GM19467 (cell line): ENCODE measurements at regions not wholly inside any gene's neighbourhood (a gene's known extent, or its start where the extent isn't known, plus 50 kb on each side); places are given as distances from the start of the nearest gene placed in this dataset.
"Not testable (repeated sequence)": the region's sequence is repeated elsewhere in the genome, so short reads cannot be mapped to it uniquely, and the experiment has no call there.

Experiments
- ATAC-seq: cut with Tn5 transposase; IDR thresholded peaks from one replicate; pipeline ENCODE4 v1.9.1; 2021; ENCODE audit warnings: mild to moderate bottlenecking, moderate library complexity; ENCODE audit not compliant: unreplicated experiment

GRCh38 chr6:37078814-37079213 is 73.4 kb downstream of the FGD2 start:
- ATAC-seq: no peak

GRCh38 chr6:37081042-37081607 is 75.7 kb downstream of the FGD2 start:
- no peak for ATAC-seq

GRCh38 chr6:37082390-37083130 is 77.1 kb downstream of the FGD2 start:
- no peak for ATAC-seq

GRCh38 chr6:37083243-37084138 is 78.0 kb downstream of the FGD2 start:
- ATAC-seq: no peak

GRCh38 chr6:37084665-37085064 is 79.2 kb downstream of the FGD2 start:
- ATAC-seq: not testable (repeated sequence)

- no peak for ATAC-seq
Measured at GRCh38 chr6:37085198-37085597, 79.7 kb downstream of the FGD2 start.

- ATAC-seq: no peak
Measured at GRCh38 chr6:37088897-37089296, 81.1 kb upstream of the PIM1 start.

- no peak for ATAC-seq
Measured at GRCh38 chr6:37089783-37090182, 80.2 kb upstream of the PIM1 start.

GRCh38 chr6:37091104-37091503 is 78.8 kb upstream of the PIM1 start:
- ATAC-seq: not testable (repeated sequence)

- ATAC-seq: not testable (repeated sequence)
Measured at GRCh38 chr6:37091586-37091985, 78.4 kb upstream of the PIM1 start.

GRCh38 chr6:37092923-37093727 is 76.8 kb upstream of the PIM1 start:
- ATAC-seq: no peak

GRCh38 chr6:37093728-37094069 is 76.3 kb upstream of the PIM1 start:
- no peak for ATAC-seq

GRCh38 chr6:37095997-37096396 is 74.0 kb upstream of the PIM1 start:
- ATAC-seq: no peak

GRCh38 chr6:37097335-37097734 is 72.6 kb upstream of the PIM1 start:
- ATAC-seq: no peak

- ATAC-seq: no peak
Measured at GRCh38 chr6:37099442-37099841, 70.5 kb upstream of the PIM1 start.

- ATAC-seq: no peak
Measured at GRCh38 chr6:37100745-37101144, 69.2 kb upstream of the PIM1 start.

GRCh38 chr6:37101991-37102298 is 68.0 kb upstream of the PIM1 start:
- ATAC-seq: no peak

GRCh38 chr6:37102299-37103168 is 67.4 kb upstream of the PIM1 start:
- peak; percentile 64 for ATAC-seq

- ATAC-seq: no peak
Measured at GRCh38 chr6:37103169-37104039, 66.5 kb upstream of the PIM1 start.
